Memory B cell (primary cell): ENCODE measurements at regions not wholly inside any gene's neighbourhood (a gene's known extent, or its start where the extent isn't known, plus 50 kb on each side); places are given as distances from the start of the nearest gene placed in this dataset.

ENCODE experiments used
- ATAC-seq: fragments of 150-1000 bp; cut with Tn5 transposase; 2 replicates; pipeline ENCODE4 v1.10.0; 2021; ENCODE audit warnings: low read depth, mild to moderate bottlenecking, moderate library complexity
- DNase-seq, 2 donors: peaks; one replicate each; pipeline ENCODE4 v3.0.0; 2022; ENCODE audit warnings: low spot score in 2 of 2
- H3K27ac Mint-ChIP-seq: one replicate; pipeline ENCODE4 v1.8.0; 2022; ENCODE audit warnings: mild to moderate bottlenecking, moderate library complexity, mixed read lengths
- H3K27me3 Mint-ChIP-seq: one replicate; pipeline ENCODE4 v1.8.0; 2022; ENCODE audit warnings: mixed read lengths
- H3K36me3 Mint-ChIP-seq: one replicate; pipeline ENCODE4 v1.8.0; 2022; ENCODE audit warnings: mild to moderate bottlenecking, mixed read lengths
- H3K4me1 Mint-ChIP-seq: one replicate; pipeline ENCODE4 v1.8.0; 2022; ENCODE audit warnings: mixed read lengths
- H3K4me3 Mint-ChIP-seq: one replicate; pipeline ENCODE4 v1.8.0; 2022; ENCODE audit warnings: mild to moderate bottlenecking, moderate library complexity, mixed read lengths
- H3K9me3 Mint-ChIP-seq: one replicate; pipeline ENCODE4 v1.8.0; 2022; ENCODE audit warnings: mixed read lengths

- no peak overlapping the region for H3K4me3 Mint-ChIP-seq
- DNase-seq (no peak), ATAC-seq (no peak)
- H3K4me1 Mint-ChIP-seq = no peaks in the 10 kb centered on the region
- H3K27ac Mint-ChIP-seq = no peak overlapping the region
- no peaks in the 10 kb centered on the region for H3K27me3 Mint-ChIP-seq
- peaks cover 12% of the 10 kb centered on the region for H3K9me3 Mint-ChIP-seq
- H3K36me3 Mint-ChIP-seq = no peaks in the 10 kb centered on the region
Measured at GRCh38 chr4:96637971-96638412, 798.1 kb downstream of the PDHA2 start.

GRCh38 chr4:96639932-96640331, 800.0 kb downstream of the PDHA2 start:
- Mint-ChIP-seq H3K4me1 (no peaks in the 10 kb centered on the region), H3K27ac (no peak overlapping the region), H3K9me3 (peaks cover 12% of the 10 kb centered on the region), H3K27me3 (no peaks in the 10 kb centered on the region), H3K4me3 (no peak overlapping the region), H3K36me3 (no peaks in the 10 kb centered on the region)
- DNase-seq (no peak), ATAC-seq (no peak)

- no peak for ATAC-seq
- no peak overlapping the region for H3K27ac Mint-ChIP-seq
- DNase-seq = no peak
- H3K4me3 Mint-ChIP-seq = no peak overlapping the region
- no peaks in the 10 kb centered on the region for H3K36me3 Mint-ChIP-seq
- no peaks in the 10 kb centered on the region for H3K27me3 Mint-ChIP-seq
- H3K4me1 Mint-ChIP-seq = no peaks in the 10 kb centered on the region
- H3K9me3 Mint-ChIP-seq = peaks cover 9% of the 10 kb centered on the region
Measured at GRCh38 chr4:96642490-96642889, 802.6 kb downstream of the PDHA2 start.

- no peaks in the 10 kb centered on the region for H3K27me3 Mint-ChIP-seq
- no peak for ATAC-seq
- H3K4me3 Mint-ChIP-seq = no peak overlapping the region
Measured at GRCh38 chr4:96646146-96646545, 806.3 kb downstream of the PDHA2 start.

GRCh38 chr4:96649536-96649935, 809.6 kb downstream of the PDHA2 start:
- Mint-ChIP-seq H3K36me3 (no peaks in the 10 kb centered on the region), H3K27me3 (no peaks in the 10 kb centered on the region), H3K9me3 (peaks cover 2% of the 10 kb centered on the region), H3K4me1 (no peaks in the 10 kb centered on the region), H3K27ac (no peak overlapping the region), H3K4me3 (no peak overlapping the region)
- DNase-seq (no peak), ATAC-seq (no peak)

More at GRCh38 chr4:96646146-96646545, 806.3 kb downstream of the PDHA2 start:
- Mint-ChIP-seq H3K27ac (no peak overlapping the region), H3K9me3 (peaks cover 8% of the 10 kb centered on the region), H3K36me3 (no peaks in the 10 kb centered on the region), H3K4me1 (no peaks in the 10 kb centered on the region)
- DNase-seq = no peak

- ATAC-seq (no peak), DNase-seq (no peak)
- H3K4me1 Mint-ChIP-seq = no peaks in the 10 kb centered on the region
- H3K27me3 Mint-ChIP-seq = no peaks in the 10 kb centered on the region
- no peaks in the 10 kb centered on the region for H3K36me3 Mint-ChIP-seq
- H3K4me3 Mint-ChIP-seq = no peak overlapping the region
- H3K9me3 Mint-ChIP-seq = peaks cover 1% of the 10 kb centered on the region
- H3K27ac Mint-ChIP-seq = no peak overlapping the region
Measured at GRCh38 chr4:96652158-96652557, 812.3 kb downstream of the PDHA2 start.

- no peaks in the 10 kb centered on the region for H3K4me1 Mint-ChIP-seq
- no peak overlapping the region for H3K4me3 Mint-ChIP-seq
- ATAC-seq = no peak
- peaks cover 1% of the 10 kb centered on the region for H3K9me3 Mint-ChIP-seq
- no peaks in the 10 kb centered on the region for H3K27me3 Mint-ChIP-seq
- no peaks in the 10 kb centered on the region for H3K36me3 Mint-ChIP-seq
- DNase-seq = no peak
- H3K27ac Mint-ChIP-seq = no peak overlapping the region
Measured at GRCh38 chr4:96652821-96653220, 812.9 kb downstream of the PDHA2 start.

- H3K27me3 Mint-ChIP-seq = no peaks in the 10 kb centered on the region
- no peaks in the 10 kb centered on the region for H3K4me1 Mint-ChIP-seq
- H3K36me3 Mint-ChIP-seq = no peaks in the 10 kb centered on the region
- H3K27ac Mint-ChIP-seq = no peak overlapping the region
- no peaks in the 10 kb centered on the region for H3K9me3 Mint-ChIP-seq
- no peak overlapping the region for H3K4me3 Mint-ChIP-seq
- DNase-seq (no peak), ATAC-seq (no peak)
Measured at GRCh38 chr4:96654045-96654444, 814.2 kb downstream of the PDHA2 start.

GRCh38 chr4:96670381-96670780, 830.5 kb downstream of the PDHA2 start:
- Mint-ChIP-seq H3K4me1 (no peaks in the 10 kb centered on the region), H3K4me3 (no peak overlapping the region), H3K36me3 (no peaks in the 10 kb centered on the region), H3K27ac (no peak overlapping the region), H3K9me3 (peaks cover 5% of the 10 kb centered on the region), H3K27me3 (no peaks in the 10 kb centered on the region)
- DNase-seq (no peak), ATAC-seq (no peak)

GRCh38 chr4:96675416-96675815, 835.5 kb downstream of the PDHA2 start:
- Mint-ChIP-seq H3K27ac (no peak overlapping the region), H3K4me1 (no peaks in the 10 kb centered on the region), H3K36me3 (no peaks in the 10 kb centered on the region), H3K27me3 (no peaks in the 10 kb centered on the region), H3K9me3 (peaks cover 5% of the 10 kb centered on the region), H3K4me3 (no peak overlapping the region)
- ATAC-seq (no peak), DNase-seq (no peak)

GRCh38 chr4:96675896-96676295, 836.0 kb downstream of the PDHA2 start:
- Mint-ChIP-seq H3K9me3 (peaks cover 5% of the 10 kb centered on the region), H3K4me3 (no peak overlapping the region), H3K27ac (no peak overlapping the region), H3K36me3 (no peaks in the 10 kb centered on the region), H3K27me3 (no peaks in the 10 kb centered on the region), H3K4me1 (no peaks in the 10 kb centered on the region)
- DNase-seq (no peak), ATAC-seq (no peak)

- H3K4me1 Mint-ChIP-seq = no peaks in the 10 kb centered on the region
- no peak for DNase-seq
- no peaks in the 10 kb centered on the region for H3K36me3 Mint-ChIP-seq
- no peak overlapping the region for H3K27ac Mint-ChIP-seq
- H3K4me3 Mint-ChIP-seq = no peak overlapping the region
- no peak for ATAC-seq
- H3K9me3 Mint-ChIP-seq = peaks cover 5% of the 10 kb centered on the region
- H3K27me3 Mint-ChIP-seq = no peaks in the 10 kb centered on the region
Measured at GRCh38 chr4:96676754-96677435, 837.0 kb downstream of the PDHA2 start.

GRCh38 chr4:96677499-96677898, 837.6 kb downstream of the PDHA2 start:
- no peak for ATAC-seq

GRCh38 chr4:96681218-96681617, 841.3 kb downstream of the PDHA2 start:
- H3K36me3 Mint-ChIP-seq = no peaks in the 10 kb centered on the region

More at GRCh38 chr4:96677499-96677898, 837.6 kb downstream of the PDHA2 start:
- DNase-seq = no peak
- Mint-ChIP-seq H3K36me3 (no peaks in the 10 kb centered on the region), H3K4me1 (no peaks in the 10 kb centered on the region), H3K4me3 (no peak overlapping the region), H3K27me3 (no peaks in the 10 kb centered on the region), H3K9me3 (peaks cover 5% of the 10 kb centered on the region), H3K27ac (no peak overlapping the region)

GRCh38 chr4:96685691-96686090, 845.8 kb downstream of the PDHA2 start:
- H3K36me3 Mint-ChIP-seq = no peaks in the 10 kb centered on the region
- DNase-seq (no peak), ATAC-seq (no peak)
- H3K4me3 Mint-ChIP-seq = no peak overlapping the region
- H3K27ac Mint-ChIP-seq = no peak overlapping the region
- no peaks in the 10 kb centered on the region for H3K27me3 Mint-ChIP-seq
- H3K9me3 Mint-ChIP-seq = peaks cover 4% of the 10 kb centered on the region
- no peaks in the 10 kb centered on the region for H3K4me1 Mint-ChIP-seq

More at GRCh38 chr4:96681218-96681617, 841.3 kb downstream of the PDHA2 start:
- ATAC-seq (no peak), DNase-seq (no peak)
- H3K9me3 Mint-ChIP-seq = peaks cover 4% of the 10 kb centered on the region
- no peak overlapping the region for H3K4me3 Mint-ChIP-seq
- H3K27ac Mint-ChIP-seq = no peak overlapping the region
- H3K27me3 Mint-ChIP-seq = no peaks in the 10 kb centered on the region
- H3K4me1 Mint-ChIP-seq = no peaks in the 10 kb centered on the region
